IPS-18a (cell line): ENCODE measurements at regions not wholly inside any gene's neighbourhood (a gene's known extent, or its start where the extent isn't known, plus 50 kb on each side); places are given as distances from the start of the nearest gene placed in this dataset.

ENCODE experiments used
- H3K27ac ChIP-seq: one replicate; pipeline ENCODE4 v1.5.1; 2013; ENCODE audit warnings: low read length
- H3K27me3 ChIP-seq: one replicate; pipeline ENCODE4 v1.6.1; 2013; ENCODE audit warnings: mild to moderate bottlenecking, low read length; ENCODE audit not compliant: control insufficient read depth, insufficient read depth
- H3K36me3 ChIP-seq: one replicate; pipeline ENCODE4 v1.6.1; 2013; ENCODE audit warnings: low read depth, low read length; ENCODE audit not compliant: control insufficient read depth
- H3K4me1 ChIP-seq: one replicate; pipeline ENCODE4 v1.6.1; 2013; ENCODE audit warnings: low read depth, low read length; ENCODE audit not compliant: control insufficient read depth
- H3K4me3 ChIP-seq: one replicate; pipeline ENCODE4 v1.5.1; 2013; ENCODE audit warnings: low read length
- H3K9ac ChIP-seq: one replicate; pipeline ENCODE4 v1.6.1; 2013; ENCODE audit warnings: mild to moderate bottlenecking, low read length, moderate library complexity
- H3K9me3 ChIP-seq: one replicate; pipeline ENCODE4 v1.6.1; 2013; ENCODE audit warnings: low read depth, low read length; ENCODE audit not compliant: control insufficient read depth

- peaks cover 33% of the 10 kb centered on the region for H3K9me3 ChIP-seq
- no peak overlapping the region for H3K27ac ChIP-seq
These were observed 1409.4 kb downstream of the MRPL39 start for GRCh38 chr21:24197923-24198322.

GRCh38 chr21:24197132-24197643 lies 1410.1 kb downstream of the MRPL39 start:
- peaks cover 38% of the 10 kb centered on the region for H3K9me3 ChIP-seq
- H3K27me3 ChIP-seq, result no peaks in the 10 kb centered on the region
- H3K36me3 ChIP-seq, result no peaks in the 10 kb centered on the region
- H3K4me3 ChIP-seq, result no peak overlapping the region
- no peaks in the 10 kb centered on the region for H3K4me1 ChIP-seq
- no peak overlapping the region for H3K27ac ChIP-seq
- no peak overlapping the region for H3K9ac ChIP-seq

More at GRCh38 chr21:24197923-24198322, 1409.4 kb downstream of the MRPL39 start:
- no peaks in the 10 kb centered on the region for H3K27me3 ChIP-seq
- H3K36me3 ChIP-seq, result no peaks in the 10 kb centered on the region
- H3K4me1 ChIP-seq, result no peaks in the 10 kb centered on the region
- H3K9ac ChIP-seq, result no peak overlapping the region
- H3K4me3 ChIP-seq, result no peak overlapping the region

GRCh38 chr21:24188506-24188905 lies 1418.8 kb downstream of the MRPL39 start:
- Histone ChIP-seq H3K9me3 (peaks cover 39% of the 10 kb centered on the region), H3K27ac (no peak overlapping the region), H3K4me3 (no peak overlapping the region), H3K27me3 (no peaks in the 10 kb centered on the region), H3K9ac (no peak overlapping the region), H3K4me1 (no peaks in the 10 kb centered on the region), H3K36me3 (no peaks in the 10 kb centered on the region)

- no peak overlapping the region for H3K9ac ChIP-seq
- no peak overlapping the region for H3K4me3 ChIP-seq
- H3K27me3 ChIP-seq, result no peaks in the 10 kb centered on the region
- no peaks in the 10 kb centered on the region for H3K4me1 ChIP-seq
- H3K36me3 ChIP-seq, result no peaks in the 10 kb centered on the region
- H3K9me3 ChIP-seq, result peaks cover 27% of the 10 kb centered on the region
- no peak overlapping the region for H3K27ac ChIP-seq
These were observed 1424.2 kb downstream of the MRPL39 start for GRCh38 chr21:24183077-24183476.

GRCh38 chr21:24179110-24179509 lies 1428.2 kb downstream of the MRPL39 start:
- Histone ChIP-seq H3K36me3 (no peaks in the 10 kb centered on the region), H3K9ac (no peak overlapping the region), H3K4me3 (no peak overlapping the region), H3K4me1 (no peaks in the 10 kb centered on the region), H3K27me3 (no peaks in the 10 kb centered on the region), H3K9me3 (peaks cover 23% of the 10 kb centered on the region), H3K27ac (no peak overlapping the region)

- H3K27me3 ChIP-seq, result no peaks in the 10 kb centered on the region
- no peak overlapping the region for H3K9ac ChIP-seq
- no peak overlapping the region for H3K4me3 ChIP-seq
- H3K4me1 ChIP-seq, result no peaks in the 10 kb centered on the region
- peaks cover 27% of the 10 kb centered on the region for H3K9me3 ChIP-seq
- no peak overlapping the region for H3K27ac ChIP-seq
- H3K36me3 ChIP-seq, result no peaks in the 10 kb centered on the region
These were observed 1432.2 kb downstream of the MRPL39 start for GRCh38 chr21:24175106-24175505.

- H3K4me3 ChIP-seq, result no peak overlapping the region
- H3K27ac ChIP-seq, result no peak overlapping the region
- H3K4me1 ChIP-seq, result no peaks in the 10 kb centered on the region
- H3K36me3 ChIP-seq, result no peaks in the 10 kb centered on the region
- H3K9me3 ChIP-seq, result peaks cover 33% of the 10 kb centered on the region
- no peak overlapping the region for H3K9ac ChIP-seq
- no peaks in the 10 kb centered on the region for H3K27me3 ChIP-seq
These were observed 1435.5 kb downstream of the MRPL39 start for GRCh38 chr21:24171736-24172135.

GRCh38 chr21:24163539-24163938 lies 1443.7 kb downstream of the MRPL39 start:
- Histone ChIP-seq H3K4me1 (no peaks in the 10 kb centered on the region), H3K9me3 (peaks cover 31% of the 10 kb centered on the region), H3K27ac (no peak overlapping the region), H3K27me3 (no peaks in the 10 kb centered on the region), H3K36me3 (no peaks in the 10 kb centered on the region), H3K4me3 (no peak overlapping the region), H3K9ac (no peak overlapping the region)

- Histone ChIP-seq H3K27ac (no peak overlapping the region), H3K27me3 (no peaks in the 10 kb centered on the region), H3K9ac (no peak overlapping the region), H3K9me3 (peaks cover 21% of the 10 kb centered on the region), H3K4me3 (no peak overlapping the region), H3K4me1 (no peaks in the 10 kb centered on the region), H3K36me3 (no peaks in the 10 kb centered on the region)
These were observed 1446.8 kb downstream of the MRPL39 start for GRCh38 chr21:24160528-24160927.

GRCh38 chr21:24153137-24153536 lies 1454.1 kb downstream of the MRPL39 start:
- peaks cover 15% of the 10 kb centered on the region for H3K9me3 ChIP-seq
- H3K36me3 ChIP-seq, result no peaks in the 10 kb centered on the region
- H3K9ac ChIP-seq, result no peak overlapping the region
- H3K27ac ChIP-seq, result no peak overlapping the region
- no peak overlapping the region for H3K4me3 ChIP-seq
- H3K4me1 ChIP-seq, result no peaks in the 10 kb centered on the region
- H3K27me3 ChIP-seq, result no peaks in the 10 kb centered on the region

- Histone ChIP-seq H3K27ac (no peak overlapping the region), H3K9ac (no peak overlapping the region), H3K36me3 (no peaks in the 10 kb centered on the region), H3K27me3 (no peaks in the 10 kb centered on the region), H3K4me1 (no peaks in the 10 kb centered on the region), H3K9me3 (peaks cover 10% of the 10 kb centered on the region), H3K4me3 (no peak overlapping the region)
These were observed 1456.5 kb downstream of the MRPL39 start for GRCh38 chr21:24150753-24151152.

- Histone ChIP-seq H3K4me3 (no peak overlapping the region), H3K27ac (no peak overlapping the region), H3K9ac (no peak overlapping the region), H3K36me3 (no peaks in the 10 kb centered on the region), H3K9me3 (peaks cover 20% of the 10 kb centered on the region), H3K27me3 (no peaks in the 10 kb centered on the region), H3K4me1 (no peaks in the 10 kb centered on the region)
These were observed 1458.8 kb downstream of the MRPL39 start for GRCh38 chr21:24148461-24148860.
